ENCODE measurements at regions not wholly inside any gene's neighbourhood (a gene's known extent, or its start where the extent isn't known, plus 50 kb on each side); places are given as distances from the start of the nearest gene placed in this dataset.
"Not testable (repeated sequence)": the region's sequence is repeated elsewhere in the genome, so short reads cannot be mapped to it uniquely, and the experiment has no call there.

DNA sequence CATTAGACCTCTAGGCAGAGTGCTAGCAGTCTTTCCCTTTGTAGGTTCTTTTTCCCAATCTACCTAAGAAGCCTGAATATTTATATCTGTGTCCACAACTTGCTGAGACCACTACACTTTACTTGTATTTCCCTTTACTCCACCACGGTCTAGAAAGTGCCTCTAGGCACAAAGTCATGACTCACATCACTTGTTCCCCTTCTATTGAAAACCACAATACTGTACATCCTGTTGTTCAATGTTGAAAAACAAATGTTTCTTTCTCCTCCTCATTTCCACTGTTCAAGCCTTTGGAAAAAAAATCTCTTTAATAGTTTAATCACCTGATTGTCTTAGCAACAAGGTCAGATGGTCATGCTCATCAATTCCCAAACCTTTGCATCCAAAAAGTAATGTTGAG is 326.7 kb downstream of the GUCY2F start:
- no peak for DNase-seq

DNA sequence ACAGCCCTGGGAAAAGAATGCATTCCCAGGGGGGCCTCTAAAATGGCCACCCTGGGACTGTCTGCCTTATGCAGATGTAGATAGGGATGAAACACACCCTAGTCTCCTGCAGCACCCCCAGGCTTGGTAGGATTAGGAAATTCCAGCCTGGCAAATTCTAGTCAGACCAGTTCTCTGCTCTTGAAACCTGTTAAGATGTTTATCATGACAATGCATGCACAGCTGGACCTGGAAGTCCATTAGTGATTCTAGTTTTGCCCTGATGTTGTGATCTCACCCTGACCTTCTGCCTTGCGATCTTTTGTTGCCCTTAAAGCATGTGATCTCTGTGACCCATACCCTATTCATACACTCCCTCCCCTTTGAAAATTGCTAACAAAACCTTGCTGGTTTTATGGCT is 337.7 kb downstream of the GUCY2F start:
- DNase-seq = not testable (repeated sequence)

DNA sequence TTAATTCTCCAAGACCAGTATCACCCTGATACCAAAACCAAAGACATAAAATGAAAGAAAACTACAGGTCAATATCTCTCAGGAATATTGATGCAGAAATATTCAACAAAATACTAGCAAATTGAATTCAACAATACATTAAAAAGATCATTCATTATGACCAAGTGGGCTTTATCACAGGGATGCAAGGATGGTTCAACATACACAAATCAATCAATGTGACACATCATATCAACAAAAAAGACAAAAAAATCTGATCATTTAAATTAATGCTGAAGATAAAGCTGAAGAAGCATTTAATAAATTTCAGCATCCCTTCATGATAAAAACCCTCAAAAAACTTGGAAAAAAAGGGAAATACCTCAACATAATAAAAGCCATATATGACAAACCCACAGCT is 341.4 kb downstream of the GUCY2F start:
- DNase-seq = no peak

DNA sequence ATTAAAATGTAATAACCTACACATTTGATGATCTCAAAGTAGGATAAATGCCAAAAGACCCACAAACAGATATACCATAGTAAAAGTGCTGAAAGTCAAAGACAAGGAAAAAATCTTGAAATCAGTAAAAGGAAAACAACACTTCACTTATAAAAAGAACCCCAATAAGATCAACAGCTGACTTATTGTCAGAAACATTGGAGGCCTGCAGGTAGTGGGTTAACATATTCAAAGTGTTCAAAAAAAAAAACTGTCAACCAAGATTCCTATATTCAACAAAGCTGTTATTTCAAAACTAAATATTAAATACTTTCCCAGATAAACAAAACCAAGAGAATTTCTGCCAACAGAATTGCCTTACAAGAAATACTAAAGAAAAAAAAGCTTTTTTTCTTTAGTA is 347.1 kb downstream of the GUCY2F start:
- no peak for DNase-seq

DNA sequence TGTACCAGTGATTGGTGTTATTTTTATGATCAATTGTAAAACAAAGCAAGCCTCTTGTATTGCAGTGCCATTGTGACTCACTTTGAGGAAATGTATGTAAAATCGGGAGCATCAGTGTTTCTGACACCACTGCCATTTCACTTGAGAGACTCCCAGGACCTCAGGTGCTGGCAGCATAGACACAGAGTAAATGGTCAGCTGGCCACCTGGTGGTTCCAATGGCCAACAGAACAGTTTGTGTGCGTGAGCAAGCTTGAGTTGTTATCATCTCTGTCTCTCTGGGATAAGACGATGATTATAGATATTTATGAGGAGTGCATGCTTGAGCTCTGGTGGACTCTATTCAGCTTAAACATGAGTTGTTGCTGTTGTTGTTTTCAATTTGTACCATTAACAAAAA is 356.6 kb downstream of the GUCY2F start:
- no peak for DNase-seq

GRCh38 chrX:109089359-109089758 is 353.0 kb upstream of the IRS4 start:
- DNase-seq = no peak

DNA sequence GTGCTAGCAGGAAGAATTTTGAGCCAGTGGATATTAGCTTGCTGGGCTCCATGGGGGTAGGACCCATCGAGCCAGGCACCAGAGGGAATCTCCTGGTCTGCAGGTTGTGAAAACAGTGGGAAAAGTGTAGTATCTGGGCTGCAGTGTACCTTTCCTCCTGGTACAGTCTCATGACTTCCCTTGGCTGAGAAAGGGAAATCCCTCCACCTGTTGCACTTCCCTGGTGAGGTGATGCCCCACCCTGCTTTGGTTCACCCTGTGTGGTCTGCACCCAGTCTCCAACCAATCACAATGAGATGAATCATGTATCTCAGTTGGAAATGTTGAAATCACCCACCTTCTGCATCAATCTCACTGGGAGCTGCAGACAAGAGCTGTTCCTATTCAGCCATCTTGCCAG is 341.4 kb upstream of the IRS4 start:
- DNase-seq = no peak

DNA sequence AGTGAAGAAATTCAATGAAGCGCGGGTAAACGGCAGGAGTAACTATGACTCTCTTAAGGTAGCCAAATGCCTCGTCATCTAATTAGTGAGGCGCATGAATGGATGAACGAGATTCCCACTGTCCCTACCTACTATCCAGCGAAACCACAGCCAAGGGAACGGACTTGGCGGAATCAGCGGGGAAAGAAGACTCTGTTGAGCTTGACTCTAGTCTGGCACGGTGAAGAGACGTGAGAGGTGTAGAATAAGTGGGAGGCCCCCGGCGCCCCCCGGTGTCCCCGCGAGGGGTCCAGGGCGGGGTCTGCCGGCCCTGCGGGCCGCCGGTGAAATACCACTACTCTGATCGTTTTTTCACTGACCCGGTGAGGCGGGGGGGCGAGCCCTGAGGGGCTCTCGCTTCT is 317.8 kb upstream of the IRS4 start:
- not testable (repeated sequence) for DNase-seq

GRCh38 chrX:109049903-109050302 is 313.5 kb upstream of the IRS4 start:
- DNase-seq = no peak

DNA sequence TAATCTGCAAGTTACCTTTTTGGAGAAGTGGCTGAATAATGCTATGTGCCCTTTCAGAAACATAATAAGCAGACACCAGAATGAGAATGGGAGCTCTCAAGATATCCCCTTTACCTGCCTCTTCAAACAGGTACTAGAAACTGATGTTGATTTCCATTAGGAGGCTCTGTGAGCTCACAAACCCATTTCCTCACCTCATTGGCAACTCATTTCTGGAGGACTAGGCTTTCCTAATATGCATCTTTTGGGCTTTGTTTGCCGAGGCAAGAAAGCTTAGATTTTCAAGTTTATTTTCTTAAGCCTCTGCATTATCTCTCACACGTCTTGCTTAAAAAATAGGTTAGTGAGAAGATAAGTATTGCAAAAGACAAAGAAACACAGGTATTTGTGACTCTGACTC is 313.1 kb upstream of the IRS4 start:
- no peak for DNase-seq

- DNase-seq = no peak
Observed at GRCh38 chrX:109040057-109040456, 303.7 kb upstream of the IRS4 start.

- no peak for DNase-seq
Observed at GRCh38 chrX:109036624-109037023, 300.3 kb upstream of the IRS4 start.

- DNase-seq = no peak
Observed at GRCh38 chrX:108993909-108994308, 257.5 kb upstream of the IRS4 start.

GRCh38 chrX:108972899-108973298 is 236.5 kb upstream of the IRS4 start:
- not testable (repeated sequence) for DNase-seq

GRCh38 chrX:108947205-108947604 is 210.8 kb upstream of the IRS4 start:
- no peak for DNase-seq

DNA sequence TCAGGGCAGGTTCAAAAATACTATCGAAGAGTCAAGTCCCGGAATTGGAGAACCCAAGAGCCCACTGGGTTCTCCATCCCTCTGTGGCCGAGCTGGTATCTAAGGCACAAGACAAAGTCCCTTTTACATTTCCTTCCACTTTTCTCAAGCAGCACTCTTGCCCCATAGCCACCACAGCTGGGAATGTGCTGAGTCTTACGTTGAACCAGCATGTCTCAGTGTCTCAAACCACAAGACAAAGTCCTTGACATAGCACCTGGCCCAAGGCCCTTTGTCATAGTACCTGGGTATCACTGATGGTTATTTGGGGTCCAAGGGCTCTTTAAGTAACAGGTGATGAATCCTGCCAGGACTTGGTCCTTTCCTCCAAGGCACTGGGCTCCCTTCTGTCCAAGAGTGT is 210.2 kb upstream of the IRS4 start:
- no peak for DNase-seq

DNA sequence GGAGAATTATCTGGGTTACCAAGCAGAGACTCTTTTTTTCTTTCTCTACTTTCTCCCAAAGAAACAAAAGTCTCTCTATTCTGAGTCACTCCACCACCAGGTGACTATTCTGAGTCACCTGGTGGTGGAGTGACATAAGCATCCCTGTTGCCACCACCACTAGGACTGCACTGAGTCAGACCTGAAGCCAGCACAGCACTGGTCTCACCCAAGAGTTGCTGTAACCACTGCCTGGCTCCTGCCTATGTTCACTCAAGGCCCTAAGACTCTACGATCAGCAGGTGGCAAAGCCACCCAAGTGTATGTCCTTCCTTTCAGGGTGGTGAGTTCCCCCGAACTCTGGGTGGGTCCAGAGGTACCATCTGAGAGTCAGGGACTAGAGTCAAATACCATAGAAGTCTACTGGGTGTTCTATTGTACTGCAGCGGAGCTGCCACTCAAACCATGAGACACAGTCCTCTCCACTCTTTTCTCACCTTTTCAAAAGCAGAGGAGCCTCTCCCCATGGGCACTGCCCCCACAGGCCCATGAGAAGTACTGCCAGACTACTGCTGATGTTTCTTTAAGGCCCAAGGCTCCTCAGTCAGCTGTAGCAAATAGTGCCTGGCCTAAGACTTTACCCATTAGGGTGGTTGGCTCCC is 209.6 kb upstream of the IRS4 start:
- DNase-seq = no peak

DNA sequence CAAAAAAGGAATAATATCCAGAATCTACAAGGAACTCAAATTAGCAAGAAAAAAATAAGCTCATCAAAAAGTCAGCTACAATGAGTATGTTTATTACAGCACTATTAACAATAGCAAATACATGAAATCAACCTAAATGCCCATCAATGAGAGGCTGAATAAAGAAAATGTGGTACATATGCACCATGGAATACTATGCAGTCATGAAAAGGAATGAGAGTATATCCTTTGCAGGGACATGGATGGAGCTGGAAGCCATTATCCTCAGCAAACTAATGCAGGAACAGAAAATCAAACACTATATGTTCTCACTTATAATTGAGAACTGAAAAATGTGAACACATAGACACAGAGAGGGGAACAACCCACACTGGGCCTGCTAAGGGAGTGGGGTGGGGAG is 178.4 kb upstream of the IRS4 start:
- DNase-seq = no peak

DNA sequence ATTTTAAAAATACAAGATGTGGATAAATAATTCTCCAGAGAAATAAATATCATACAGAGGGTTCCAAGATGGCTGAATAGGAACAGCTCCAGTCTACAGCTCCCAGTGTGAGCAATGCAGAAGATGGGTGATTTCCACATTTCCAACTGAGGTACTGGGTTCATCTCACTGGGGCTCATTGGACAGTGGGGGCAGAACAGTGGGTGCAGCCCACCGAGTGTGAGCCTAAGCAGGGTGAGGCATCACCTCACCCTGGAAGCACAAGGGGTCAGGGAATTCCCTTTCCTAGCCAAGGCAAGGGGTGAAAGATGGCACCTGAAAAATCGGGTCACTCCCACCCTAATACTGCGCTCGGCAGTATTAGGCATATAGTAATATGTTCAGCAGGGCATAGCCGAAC is 167.5 kb upstream of the IRS4 start:
- DNase-seq = not testable (repeated sequence)

DNA sequence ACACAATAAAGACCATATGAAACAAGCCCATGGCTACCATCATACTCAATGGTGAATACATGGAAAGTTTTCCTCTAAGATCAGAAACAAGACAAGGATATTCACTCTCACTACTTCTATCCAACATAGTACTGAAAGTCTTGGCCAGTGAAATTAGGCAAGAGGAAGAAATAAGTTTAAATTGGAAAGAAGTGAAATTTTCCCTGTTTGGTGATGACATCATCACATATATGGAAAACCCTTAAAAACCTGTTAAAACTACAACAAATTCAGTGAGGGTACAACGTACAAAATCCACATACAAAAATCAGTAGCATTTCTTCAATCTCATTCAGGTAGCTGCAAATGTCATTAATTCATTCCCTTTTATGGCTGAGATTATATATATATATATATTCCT is 164.0 kb upstream of the IRS4 start:
- no peak for DNase-seq

GRCh38 chrX:108896349-108896748 is 160.0 kb upstream of the IRS4 start:
- DNase-seq = not testable (repeated sequence)

- DNase-seq = no peak
Observed at GRCh38 chrX:108892501-108892900, 156.1 kb upstream of the IRS4 start.

DNA sequence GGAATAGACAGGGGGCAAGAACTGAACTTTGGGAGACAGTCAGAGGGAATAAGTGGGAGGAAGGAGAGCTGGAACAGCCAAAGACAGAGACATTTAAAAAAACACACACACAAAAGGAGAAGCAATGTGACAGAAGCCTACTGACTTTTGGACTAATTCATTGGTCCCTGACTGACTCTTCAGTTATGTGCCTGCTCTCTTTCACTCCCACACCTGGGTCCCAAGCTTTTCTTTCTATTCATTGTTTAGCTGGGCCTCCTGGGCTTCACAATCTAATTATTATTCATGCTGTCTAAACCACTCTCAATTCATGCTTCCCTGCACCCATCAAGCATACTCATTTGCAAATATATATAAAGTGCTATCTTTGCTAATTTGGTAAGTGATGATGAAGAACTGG is 139.2 kb upstream of the IRS4 start:
- DNase-seq = no peak

GRCh38 chrX:108843039-108843438 is 106.7 kb upstream of the IRS4 start:
- DNase-seq = not testable (repeated sequence)

DNA sequence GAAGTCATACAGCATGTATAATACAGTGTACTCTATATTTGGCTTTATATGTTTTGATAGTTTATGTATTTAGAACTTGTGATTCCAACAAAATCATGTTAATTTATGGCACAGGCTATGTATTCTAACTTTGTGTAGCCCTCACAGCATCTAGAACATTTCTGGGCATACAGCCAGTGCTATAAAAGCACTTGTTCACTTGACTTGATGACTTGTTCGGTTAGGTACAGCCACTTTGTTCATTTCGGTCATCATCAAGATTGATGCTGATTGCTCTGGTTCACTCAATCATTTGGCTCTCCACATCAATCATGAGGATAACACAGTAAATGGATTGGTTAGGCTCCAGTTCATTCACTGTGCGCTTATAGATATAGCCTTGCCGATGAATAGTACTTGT is 97.6 kb upstream of the IRS4 start:
- DNase-seq = peak; percentile 89

GRCh38 chrX:108811891-108812290 is 75.5 kb upstream of the IRS4 start:
- no peak for DNase-seq

Data from DMS79 (cell line).